GM19238 (cell line): ENCODE measurements at regions not wholly inside any gene's neighbourhood (a gene's known extent, or its start where the extent isn't known, plus 50 kb on each side); places are given as distances from the start of the nearest gene placed in this dataset.
"Not testable (repeated sequence)": the region's sequence is repeated elsewhere in the genome, so short reads cannot be mapped to it uniquely, and the experiment has no call there.

Experiments used
- DNase-seq: peaks from one replicate; pipeline ENCODE4 v3.0.0; 2011; ENCODE audit warnings: low spot score; ENCODE audit not compliant: insufficient read length

- DNase-seq, result no peak
Observed at GRCh38 chr18:41899535-41899934, 55.5 kb upstream of the PIK3C3 start.

- DNase-seq, result no peak
Observed at GRCh38 chr18:41893432-41893831, 61.6 kb upstream of the PIK3C3 start.

GRCh38 chr18:41887100-41887499 is 67.9 kb upstream of the PIK3C3 start:
- no peak for DNase-seq

GRCh38 chr18:41886126-41886807 is 68.8 kb upstream of the PIK3C3 start:
- DNase-seq, result no peak

- DNase-seq, result no peak
Observed at GRCh38 chr18:41881285-41881684, 73.7 kb upstream of the PIK3C3 start.

GRCh38 chr18:41879256-41879655 is 75.8 kb upstream of the PIK3C3 start:
- DNase-seq, result no peak

GRCh38 chr18:41875094-41875780 is 79.8 kb upstream of the PIK3C3 start:
- DNase-seq, result no peak

- DNase-seq, result no peak
Observed at GRCh38 chr18:41873730-41874129, 81.3 kb upstream of the PIK3C3 start.

GRCh38 chr18:41872206-41872605 is 82.8 kb upstream of the PIK3C3 start:
- DNase-seq, result no peak

GRCh38 chr18:41871229-41872000 is 83.6 kb upstream of the PIK3C3 start:
- DNase-seq, result no peak

- no peak for DNase-seq
Observed at GRCh38 chr18:41870817-41871216, 84.2 kb upstream of the PIK3C3 start.

- no peak for DNase-seq
Observed at GRCh38 chr18:41870191-41870590, 84.8 kb upstream of the PIK3C3 start.

GRCh38 chr18:41865796-41866195 is 89.2 kb upstream of the PIK3C3 start:
- DNase-seq, result not testable (repeated sequence)

GRCh38 chr18:41864216-41864615 is 90.8 kb upstream of the PIK3C3 start:
- no peak for DNase-seq

- DNase-seq, result no peak
Observed at GRCh38 chr18:41862921-41863320, 92.1 kb upstream of the PIK3C3 start.

- no peak for DNase-seq
Observed at GRCh38 chr18:41860987-41861386, 94.0 kb upstream of the PIK3C3 start.

- DNase-seq, result no peak
Observed at GRCh38 chr18:41858761-41859555, 96.1 kb upstream of the PIK3C3 start.

GRCh38 chr18:41853280-41853679 is 101.8 kb upstream of the PIK3C3 start:
- no peak for DNase-seq

GRCh38 chr18:41850781-41851180 is 104.3 kb upstream of the PIK3C3 start:
- DNase-seq, result no peak

GRCh38 chr18:41849632-41850031 is 105.4 kb upstream of the PIK3C3 start:
- no peak for DNase-seq

- no peak for DNase-seq
Observed at GRCh38 chr18:41845563-41845962, 109.5 kb upstream of the PIK3C3 start.

GRCh38 chr18:41842886-41843285 is 112.1 kb upstream of the PIK3C3 start:
- DNase-seq, result no peak
